OCI-LY3 (cell line): ENCODE measurements at regions not wholly inside any gene's neighbourhood (a gene's known extent, or its start where the extent isn't known, plus 50 kb on each side); places are given as distances from the start of the nearest gene placed in this dataset.

Source experiments
- EZH2phosphoT487 ChIP-seq: fragments of 200-600 bp; shearing (Covaris generic); IDR thresholded peaks from 2 replicates; pipeline ENCODE4 v1.6.1; 2018; ENCODE audit warnings: antibody characterized with exemption, mixed run types, low read depth
- TF ChIP-seq, protein P1 (sequence below): fragments of 200-600, 300-600 bp; sonication (generic); IDR thresholded peaks from 2 replicates; pipeline ENCODE4 v1.5.1; 2014; ENCODE audit warnings: antibody characterized with exemption, low read length, low read depth

DNA sequence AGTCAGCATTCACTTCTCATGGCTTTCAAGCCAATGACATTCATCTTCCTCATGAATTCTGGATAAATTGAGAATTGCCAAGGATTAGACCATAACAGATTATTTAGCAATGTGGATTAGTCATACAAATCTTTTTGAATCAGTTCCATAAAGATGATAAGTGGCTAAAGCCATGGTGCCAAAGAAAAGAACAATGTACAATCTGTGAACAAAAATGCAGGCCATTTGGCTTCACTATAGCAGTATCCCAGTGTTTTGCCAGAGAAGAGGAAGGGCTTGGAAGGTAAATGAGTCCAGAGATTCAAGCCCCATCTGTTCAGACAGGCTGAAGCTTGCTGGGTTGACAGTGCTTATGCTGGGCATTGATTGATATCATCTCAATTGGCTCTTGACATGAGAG lies 376.4 kb upstream of the LRRC7 start:
- TF ChIP-seq, protein P1, sequence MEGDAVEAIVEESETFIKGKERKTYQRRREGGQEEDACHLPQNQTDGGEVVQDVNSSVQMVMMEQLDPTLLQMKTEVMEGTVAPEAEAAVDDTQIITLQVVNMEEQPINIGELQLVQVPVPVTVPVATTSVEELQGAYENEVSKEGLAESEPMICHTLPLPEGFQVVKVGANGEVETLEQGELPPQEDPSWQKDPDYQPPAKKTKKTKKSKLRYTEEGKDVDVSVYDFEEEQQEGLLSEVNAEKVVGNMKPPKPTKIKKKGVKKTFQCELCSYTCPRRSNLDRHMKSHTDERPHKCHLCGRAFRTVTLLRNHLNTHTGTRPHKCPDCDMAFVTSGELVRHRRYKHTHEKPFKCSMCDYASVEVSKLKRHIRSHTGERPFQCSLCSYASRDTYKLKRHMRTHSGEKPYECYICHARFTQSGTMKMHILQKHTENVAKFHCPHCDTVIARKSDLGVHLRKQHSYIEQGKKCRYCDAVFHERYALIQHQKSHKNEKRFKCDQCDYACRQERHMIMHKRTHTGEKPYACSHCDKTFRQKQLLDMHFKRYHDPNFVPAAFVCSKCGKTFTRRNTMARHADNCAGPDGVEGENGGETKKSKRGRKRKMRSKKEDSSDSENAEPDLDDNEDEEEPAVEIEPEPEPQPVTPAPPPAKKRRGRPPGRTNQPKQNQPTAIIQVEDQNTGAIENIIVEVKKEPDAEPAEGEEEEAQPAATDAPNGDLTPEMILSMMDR, result no peak
- no peak for TF ChIP-seq EZH2phosphoT487
